ENCODE measurements at regions not wholly inside any gene's neighbourhood (a gene's known extent, or its start where the extent isn't known, plus 50 kb on each side); places are given as distances from the start of the nearest gene placed in this dataset.

DNA sequence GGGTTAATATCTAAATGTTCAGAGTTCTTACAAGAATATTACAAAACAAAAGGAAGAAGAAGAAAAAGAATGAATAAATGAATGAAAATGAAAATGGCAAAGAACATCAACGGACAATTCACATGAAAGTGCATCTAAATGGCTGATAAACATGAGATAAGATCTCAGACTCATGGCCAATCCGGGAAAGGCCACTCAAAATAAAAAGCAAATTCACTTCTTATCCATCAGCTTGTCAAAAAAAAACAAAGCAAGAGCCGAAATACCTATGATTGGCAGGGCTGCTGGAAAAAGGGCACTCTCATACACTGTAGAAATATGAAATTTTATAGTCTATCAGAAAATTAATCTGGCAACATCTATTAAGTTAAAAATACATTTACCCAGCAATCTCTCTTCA is 103.6 kb upstream of the EDEM3 start:
- H3K36me3 ChIP-seq (ENCODE audit: control insufficient read depth, insufficient read depth, low read length): no peaks in the 10 kb centered on the region
- DNase-seq (ENCODE audit: low read depth, low spot score) (no peak), ATAC-seq (no peak)
- H3K4me3 ChIP-seq (ENCODE audit: low read depth in 2 of 2, low read length in 2 of 2): no peak overlapping the region
- no peaks in the 10 kb centered on the region for H3K9me3 ChIP-seq (ENCODE audit: control insufficient read depth, insufficient read depth, low read depth, low read length)
- no TSS peak for BruUV-seq (replicated peaks)
- CTCF ChIA-PET: no interaction called here
- H3K27me3 ChIP-seq (ENCODE audit: control insufficient read depth, insufficient read depth, low read length): no peaks in the 10 kb centered on the region
- H3K4me1 ChIP-seq (ENCODE audit: control insufficient read depth, insufficient read depth, low read length): no peaks in the 10 kb centered on the region
- no peak overlapping the region for H3K27ac ChIP-seq (ENCODE audit: low read length)
- no peak for TF ChIP-seq TCF7L2 (IDR thresholded peaks at IDR 0.05; ENCODE audit: low read depth, low read length)
- TF ChIP-seq CTCF (IDR thresholded peaks at IDR 0.05): no peak
- TF ChIP-seq, protein P1, sequence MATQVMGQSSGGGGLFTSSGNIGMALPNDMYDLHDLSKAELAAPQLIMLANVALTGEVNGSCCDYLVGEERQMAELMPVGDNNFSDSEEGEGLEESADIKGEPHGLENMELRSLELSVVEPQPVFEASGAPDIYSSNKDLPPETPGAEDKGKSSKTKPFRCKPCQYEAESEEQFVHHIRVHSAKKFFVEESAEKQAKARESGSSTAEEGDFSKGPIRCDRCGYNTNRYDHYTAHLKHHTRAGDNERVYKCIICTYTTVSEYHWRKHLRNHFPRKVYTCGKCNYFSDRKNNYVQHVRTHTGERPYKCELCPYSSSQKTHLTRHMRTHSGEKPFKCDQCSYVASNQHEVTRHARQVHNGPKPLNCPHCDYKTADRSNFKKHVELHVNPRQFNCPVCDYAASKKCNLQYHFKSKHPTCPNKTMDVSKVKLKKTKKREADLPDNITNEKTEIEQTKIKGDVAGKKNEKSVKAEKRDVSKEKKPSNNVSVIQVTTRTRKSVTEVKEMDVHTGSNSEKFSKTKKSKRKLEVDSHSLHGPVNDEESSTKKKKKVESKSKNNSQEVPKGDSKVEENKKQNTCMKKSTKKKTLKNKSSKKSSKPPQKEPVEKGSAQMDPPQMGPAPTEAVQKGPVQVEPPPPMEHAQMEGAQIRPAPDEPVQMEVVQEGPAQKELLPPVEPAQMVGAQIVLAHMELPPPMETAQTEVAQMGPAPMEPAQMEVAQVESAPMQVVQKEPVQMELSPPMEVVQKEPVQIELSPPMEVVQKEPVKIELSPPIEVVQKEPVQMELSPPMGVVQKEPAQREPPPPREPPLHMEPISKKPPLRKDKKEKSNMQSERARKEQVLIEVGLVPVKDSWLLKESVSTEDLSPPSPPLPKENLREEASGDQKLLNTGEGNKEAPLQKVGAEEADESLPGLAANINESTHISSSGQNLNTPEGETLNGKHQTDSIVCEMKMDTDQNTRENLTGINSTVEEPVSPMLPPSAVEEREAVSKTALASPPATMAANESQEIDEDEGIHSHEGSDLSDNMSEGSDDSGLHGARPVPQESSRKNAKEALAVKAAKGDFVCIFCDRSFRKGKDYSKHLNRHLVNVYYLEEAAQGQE (IDR thresholded peaks at IDR 0.05; ENCODE audit: insufficient read depth in 1 of 2, low read depth in 2 of 2, low read length in 1 of 2): no peak
- no peak for TF ChIP-seq POLR2AphosphoS5 (IDR thresholded peaks at IDR 0.05; ENCODE audit: low read depth, low read length)
- no peak for TF ChIP-seq SIN3A (IDR thresholded peaks at IDR 0.05; ENCODE audit: borderline replicate concordance, insufficient read depth, low read depth, low read length)
- POLR2A ChIA-PET: no interaction called here
- intact Hi-C loops (cut with micrococcal nuclease; ENCODE audit: unreplicated experiment) (no loop called here), in situ Hi-C loops (cut with HindIII; ENCODE audit: low pct_unique_long_range_greater_than_20kb, low sequenced_read_pairs) (no loop called here)

- Histone ChIP-seq H3K27ac (ENCODE audit: low read length) (no peak overlapping the region), H3K27me3 (ENCODE audit: control insufficient read depth, insufficient read depth, low read length) (no peaks in the 10 kb centered on the region), H3K9me3 (ENCODE audit: control insufficient read depth, insufficient read depth, low read depth, low read length) (no peaks in the 10 kb centered on the region), H3K4me1 (ENCODE audit: control insufficient read depth, insufficient read depth, low read length) (no peaks in the 10 kb centered on the region), H3K36me3 (ENCODE audit: control insufficient read depth, insufficient read depth, low read length) (no peaks in the 10 kb centered on the region), H3K4me3 (ENCODE audit: low read depth in 2 of 2, low read length in 2 of 2) (no peak overlapping the region)
- intact Hi-C loops (cut with micrococcal nuclease; ENCODE audit: unreplicated experiment) (no loop called here), in situ Hi-C loops (cut with HindIII; ENCODE audit: low pct_unique_long_range_greater_than_20kb, low sequenced_read_pairs) (no loop called here)
- TF ChIP-seq POLR2AphosphoS5 (IDR thresholded peaks at IDR 0.05; ENCODE audit: low read depth, low read length): no peak
- TF ChIP-seq, protein P1 (IDR thresholded peaks at IDR 0.05; ENCODE audit: insufficient read depth in 1 of 2, low read depth in 2 of 2, low read length in 1 of 2): no peak
- TF ChIP-seq TCF7L2 (IDR thresholded peaks at IDR 0.05; ENCODE audit: low read depth, low read length): no peak
- TF ChIP-seq SIN3A (IDR thresholded peaks at IDR 0.05; ENCODE audit: borderline replicate concordance, insufficient read depth, low read depth, low read length): no peak
- TF ChIP-seq CTCF (IDR thresholded peaks at IDR 0.05): no peak
- no peak for DNase-seq (ENCODE audit: low read depth, low spot score)
- no peak for ATAC-seq
- BruUV-seq (replicated peaks): no TSS peak
- POLR2A ChIA-PET: no interaction called here
- CTCF ChIA-PET: no interaction called here
These were observed 100.0 kb upstream of the EDEM3 start for GRCh38 chr1:184854496-184855140.

Data from Panc1 (cell line).